H1 (cell line): ENCODE measurements at regions not wholly inside any gene's neighbourhood (a gene's known extent, or its start where the extent isn't known, plus 50 kb on each side); places are given as distances from the start of the nearest gene placed in this dataset.

Source experiments
- CTCF ChIA-PET: fragments of 300-600 bp; sonication (Branson Sonifier 250); formaldehyde crosslinking; loops from one replicate; lab custom pipeline; 2021; ENCODE audit not compliant: partially characterized antibody; lab: Charles Lee
- POLR2A ChIA-PET: fragments of 300-600 bp; sonication (Branson Sonifier 250); formaldehyde crosslinking; loops from one replicate; lab custom pipeline; 2021; ENCODE audit warnings: inconsistent platforms; ENCODE audit not compliant: partially characterized antibody; lab: Charles Lee
- DNase-seq, 2 experiments: peaks; one replicate each; pipeline versions ENCODE4 v3.0.0 to v3.0.0-alpha.2; 2010 to 2022; ENCODE audit warnings: low spot score in 2 of 2, low read depth in 1 of 2, mixed read lengths in 1 of 2
- FAIRE-seq: peaks from 2 replicates; lab custom pipeline; 2011; peaks lifted over from hg19 to GRCh38; lab: Jason Lieb, UNC
- H2AFZ ChIP-seq: 2 replicates; pipeline ENCODE4 v1.8.1; 2012; ENCODE audit warnings: low read length, inconsistent platforms
- H2AK5ac ChIP-seq: 2 replicates; pipeline ENCODE4 v1.6.1; 2013; ENCODE audit warnings: low read depth, low read length
- H2BK120ac ChIP-seq: replicated peaks from 2 replicates; pipeline ENCODE3; 2013; ENCODE audit warnings: low read depth, low read length, inconsistent platforms
- H2BK12ac ChIP-seq: 2 replicates; pipeline ENCODE4 v1.6.1; 2013; ENCODE audit warnings: low read depth, low read length
- H2BK15ac ChIP-seq: 2 replicates; pipeline ENCODE4 v1.6.1; 2013; ENCODE audit warnings: low read length
- H2BK20ac ChIP-seq: 2 replicates; pipeline ENCODE4 v1.6.1; 2013; ENCODE audit warnings: low read length
- H2BK5ac ChIP-seq: 2 replicates; pipeline ENCODE4 v1.6.1; 2013; ENCODE audit warnings: low read depth, low read length
- H3K14ac ChIP-seq: 2 replicates; pipeline ENCODE4 v1.6.1; 2013; ENCODE audit warnings: inconsistent platforms; ENCODE audit not compliant: insufficient read length
- H3K18ac ChIP-seq: 2 replicates; pipeline ENCODE4 v1.6.1; 2013; ENCODE audit warnings: low read length; ENCODE audit errors: extremely low read depth
- H3K23ac ChIP-seq: 2 replicates; pipeline ENCODE4 v1.6.1; 2013; ENCODE audit warnings: inconsistent platforms; ENCODE audit not compliant: insufficient read length
- H3K23me2 ChIP-seq: 2 replicates; pipeline ENCODE4 v1.6.1; 2013; ENCODE audit warnings: low read depth, low read length
- H3K27ac ChIP-seq: 2 replicates; pipeline ENCODE4 v1.6.1; 2011; ENCODE audit warnings: low read depth, low read length, inconsistent platforms
- H3K27me3 ChIP-seq, 4 experiments: replicated peaks in 1 of 4; 1 replicate in 1 of 4; 2 replicates in 3 of 4; pipeline versions ENCODE4 v1.6.1 to v1.8.1; 2011 to 2013; ENCODE audit warnings: low read length in 3 of 4, mild to moderate bottlenecking in 3 of 4, inconsistent platforms in 2 of 4, mixed read lengths in 2 of 4, moderate library complexity in 1 of 4; ENCODE audit not compliant: control insufficient read depth in 3 of 4, insufficient read depth in 3 of 4; ENCODE audit errors: extremely low read depth in 1 of 4
- H3K36me3 ChIP-seq, 4 experiments: 2 replicates each; pipeline versions ENCODE4 v1.6.1 to v1.8.1; 2011 to 2013; ENCODE audit warnings: mild to moderate bottlenecking in 4 of 4, low read length in 3 of 4, moderate library complexity in 2 of 4, control low read depth in 1 of 4, inconsistent platforms in 1 of 4; ENCODE audit not compliant: insufficient read depth in 4 of 4, control insufficient read depth in 2 of 4
- H3K4ac ChIP-seq: replicated peaks from 2 replicates; pipeline ENCODE3; 2013; ENCODE audit warnings: low read length, low read depth, mixed read lengths, inconsistent platforms; ENCODE audit not compliant: insufficient read length
- H3K4me1 ChIP-seq, 4 experiments: replicated peaks in 1 of 4; 1 replicate in 1 of 4; 2 replicates in 3 of 4; pipeline versions ENCODE4 v1.6.1 to v1.8.1; 2011 to 2013; ENCODE audit warnings: low read length in 3 of 4, inconsistent platforms in 2 of 4, mixed read lengths in 1 of 4; ENCODE audit not compliant: insufficient read depth in 4 of 4, control insufficient read depth in 3 of 4
- H3K4me2 ChIP-seq, 2 experiments: 2 replicates each; pipeline versions ENCODE4 v1.6.1 to v1.8.1; 2011 to 2013; ENCODE audit warnings: low read depth in 2 of 2, low read length in 2 of 2, control low read depth in 1 of 2, inconsistent platforms in 1 of 2, mild to moderate bottlenecking in 1 of 2; ENCODE audit not compliant: insufficient read depth in 1 of 2
- H3K4me3 ChIP-seq, 4 experiments: fragments of 200-600, 300-600 bp in 1 of 4; sonication (generic), shearing (Covaris generic), sonication (Bioruptor Twin) in 1 of 4; 2 replicates each; pipeline versions ENCODE4 v1.5.1 to v1.8.1; 2011 to 2016; ENCODE audit warnings: low read length in 4 of 4, low read depth in 3 of 4, control low read depth in 2 of 4, inconsistent platforms in 2 of 4, mild to moderate bottlenecking in 2 of 4, mixed read lengths in 1 of 4, moderate library complexity in 1 of 4; ENCODE audit not compliant: insufficient read depth in 2 of 4; ENCODE audit errors: extremely low read depth in 1 of 4
- H3K56ac ChIP-seq: replicated peaks from 2 replicates; pipeline ENCODE3; 2013; ENCODE audit warnings: low read depth, mild to moderate bottlenecking, mixed read lengths, low read length, inconsistent platforms; ENCODE audit not compliant: insufficient read length
- H3K79me1 ChIP-seq: 2 replicates; pipeline ENCODE4 v1.6.1; 2013; ENCODE audit warnings: low read depth, low read length, control low read depth
- H3K79me2 ChIP-seq, 2 experiments: 2 replicates each; pipeline versions ENCODE4 v1.6.1 to v1.8.1; 2012 to 2013; ENCODE audit warnings: low read length in 2 of 2, mild to moderate bottlenecking in 2 of 2, inconsistent platforms in 1 of 2; ENCODE audit not compliant: insufficient read depth in 2 of 2, control insufficient read depth in 1 of 2
- H3K9ac ChIP-seq, 4 experiments: replicated peaks in 1 of 4; 1 replicate in 1 of 4; 2 replicates in 3 of 4; pipeline versions ENCODE4 v1.6.1 to v1.8.1; 2011 to 2013; ENCODE audit warnings: low read depth in 3 of 4, low read length in 3 of 4, control low read depth in 2 of 4, mild to moderate bottlenecking in 2 of 4, moderate library complexity in 2 of 4, inconsistent platforms in 1 of 4; ENCODE audit errors: extremely low read depth in 1 of 4
- H3K9me3 ChIP-seq, 2 experiments: 2 replicates each; pipeline versions ENCODE4 v1.6.1 to v1.8.1; 2012 to 2013; ENCODE audit warnings: mild to moderate bottlenecking in 2 of 2, moderate library complexity in 2 of 2, control low read depth in 1 of 2, inconsistent platforms in 1 of 2, low read depth in 1 of 2, low read length in 1 of 2, mixed read lengths in 1 of 2; ENCODE audit not compliant: insufficient read depth in 2 of 2
- H4K20me1 ChIP-seq, 2 experiments: replicated peaks in 1 of 2; 2 replicates each; pipeline versions ENCODE3 to v1.8.1; 2011 to 2013; ENCODE audit warnings: inconsistent platforms in 2 of 2, low read length in 2 of 2, mild to moderate bottlenecking in 1 of 2; ENCODE audit not compliant: insufficient read depth in 2 of 2, control insufficient read depth in 1 of 2
- H4K5ac ChIP-seq: 2 replicates; pipeline ENCODE4 v1.6.1; 2013; ENCODE audit warnings: low read length, low read depth, mixed read lengths, inconsistent platforms; ENCODE audit not compliant: insufficient read length
- H4K8ac ChIP-seq: 2 replicates; pipeline ENCODE4 v1.8.0; 2013; ENCODE audit warnings: mild to moderate bottlenecking, moderate library complexity, low read length, inconsistent platforms; ENCODE audit not compliant: insufficient read depth; ENCODE audit errors: extremely low read depth
- H4K91ac ChIP-seq: replicated peaks from 2 replicates; pipeline ENCODE3; 2013; ENCODE audit warnings: low read length, mixed read lengths, inconsistent platforms; ENCODE audit not compliant: insufficient read length
- CTCF ChIP-seq, 3 experiments: IDR thresholded peaks; 1 replicate in 2 of 3; 2 replicates in 1 of 3; pipeline versions ENCODE4 v1.5.1 to v1.6.1; 2011; ENCODE audit warnings: low read length in 3 of 3, mild to moderate bottlenecking in 3 of 3, inconsistent platforms in 2 of 3, low read depth in 1 of 3, moderate library complexity in 1 of 3; ENCODE audit not compliant: insufficient read depth in 1 of 3; ENCODE audit errors: control extremely low read depth in 1 of 3
- EP300 ChIP-seq, 2 experiments: IDR thresholded peaks; 1 replicate in 1 of 2; 2 replicates in 1 of 2; pipeline ENCODE4 v1.6.1; 2011 to 2012; ENCODE audit warnings: low read depth in 2 of 2, low read length in 2 of 2, mild to moderate bottlenecking in 2 of 2, borderline replicate concordance in 1 of 2, inconsistent platforms in 1 of 2, moderate library complexity in 1 of 2
- SAP30 ChIP-seq: fragments of 300-600 bp; sonication (generic); IDR thresholded peaks from 2 replicates; pipeline ENCODE4 v1.7.1; 2012; ENCODE audit warnings: low read length, moderate library complexity, mild to moderate bottlenecking, inconsistent platforms; ENCODE audit not compliant: insufficient read depth, insufficient replicate concordance
- SP2 ChIP-seq: IDR thresholded peaks from 2 replicates; pipeline ENCODE4 v1.6.1; 2012; ENCODE audit warnings: mild to moderate bottlenecking, low read length, inconsistent platforms
- SRF ChIP-seq: IDR thresholded peaks from 2 replicates; pipeline ENCODE4 v1.6.1; 2011; ENCODE audit warnings: mild to moderate bottlenecking, low read depth, low read length, moderate library complexity
- TCF12 ChIP-seq: IDR thresholded peaks from 2 replicates; pipeline ENCODE4 v1.6.1; 2011; ENCODE audit warnings: low read depth, mild to moderate bottlenecking, low read length
- WGBS, 2 experiments: shearing (Covaris generic) in 1 of 2; methylation state at CpG; one replicate each; pipeline versions ENCODE4 v1.1.6 to v1.1.7; 2013 to 2015; ENCODE audit warnings: low lambda C conversion rate in 2 of 2, mixed read lengths in 2 of 2, inconsistent platforms in 1 of 2, low coverage in 1 of 2, missing lambda C conversion rate in 1 of 2; ENCODE audit not compliant: insufficient replicate concordance in 2 of 2, insufficient coverage in 1 of 2, insufficient read length in 1 of 2; ENCODE audit errors: extremely low coverage in 1 of 2, missing lambda C conversion rate in 1 of 2; 5-methylcytosine and 5-hydroxymethylcytosine counted together

- Histone ChIP-seq H3K27ac (no peak overlapping the region), H3K79me1 (no peaks in the 10 kb centered on the region), H4K20me1 (no peaks in the 10 kb centered on the region), H3K56ac (no peak overlapping the region), H3K18ac (no peak overlapping the region), H2AFZ (no peak overlapping the region), H4K8ac (no peak overlapping the region), H2AK5ac (no peak overlapping the region), H2BK120ac (no peak overlapping the region), H3K36me3 (no peaks in the 10 kb centered on the region), H3K9ac (no peak overlapping the region), H2BK15ac (no peak overlapping the region), H3K23me2 (no peaks in the 10 kb centered on the region), H4K5ac (no peak overlapping the region), H3K23ac (no peak overlapping the region), H3K9me3 (peaks cover 0 to 4% of the 10 kb centered on the region in 2 experiments; a peak in 1 of 4 replicates), H2BK12ac (no peak overlapping the region), H2BK5ac (no peak overlapping the region), H3K4me2 (no peak overlapping the region), H3K79me2 (no peaks in the 10 kb centered on the region), H3K4me1 (no peaks in the 10 kb centered on the region), H3K4ac (no peak overlapping the region), H3K14ac (no peak overlapping the region), H3K4me3 (no peak overlapping the region), H3K27me3 (no peaks in the 10 kb centered on the region), H4K91ac (no peak overlapping the region), H2BK20ac (no peak overlapping the region)
- TF ChIP-seq SAP30 (no peak), EP300 (IDR thresholded peaks at IDR 0.05; ENCODE audit: borderline replicate concordance in 1 of 2, low read depth in 2 of 2, low read length in 2 of 2) (no peak), TCF12 (no peak), SP2 (no peak), SRF (no peak), CTCF (IDR thresholded peaks at IDR 0.05; ENCODE audit: control extremely low read depth in 1 of 3, insufficient read depth in 1 of 3, low read depth in 1 of 3, low read length in 3 of 3) (no peak)
- CTCF ChIA-PET, result interaction anchor here (0.6 to 4.5 kb wide), 15 partner anchors 10 to 657 kb away, joined by 3 to 18 read pairs (median 6); no protein-coding TSS in a partner anchor
- POLR2A ChIA-PET, result no interaction called here
- WGBS, 2 experiments, result 96% methylated on average over 5 of the region's 5 CpGs; no CpG with 5 or more reads in 1 of the 2 experiments
- FAIRE-seq, result no peak
- no peak for DNase-seq
Observed at GRCh38 chr21:15521644-15522001, 208.2 kb upstream of the USP25 start.
